ENCODE measurements at regions not wholly inside any gene's neighbourhood (a gene's known extent, or its start where the extent isn't known, plus 50 kb on each side); places are given as distances from the start of the nearest gene placed in this dataset.

DNA sequence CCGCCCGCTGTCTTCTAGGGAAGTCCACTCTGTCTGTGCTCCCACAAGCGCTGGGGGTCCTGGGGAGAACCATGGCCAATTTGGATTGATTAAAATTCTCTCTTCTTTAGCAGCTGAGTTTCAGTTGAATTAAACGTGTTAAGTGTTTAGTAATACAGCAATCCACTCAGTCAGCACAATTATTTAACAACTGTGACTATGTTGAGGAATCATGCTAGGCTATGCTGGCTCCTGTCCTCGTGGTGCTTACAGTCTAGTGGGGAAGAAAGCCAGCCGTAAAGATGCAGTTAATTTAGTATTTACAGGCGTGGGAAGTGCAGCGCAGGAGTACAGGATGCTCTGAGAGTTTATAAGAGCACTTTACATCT lies 88.9 kb upstream of the FOXP4 start:
- H3K4me1 ChIP-seq (ENCODE audit: insufficient read depth, low read length) = 0 out of 2 replicates have a peak, but pooled peaks cover 2% of the 10 kb centered on the region
- H3K4me2 ChIP-seq (ENCODE audit: insufficient read depth, insufficient read length, low read length) = no peak overlapping the region
- no peak overlapping the region for H4K5ac ChIP-seq (ENCODE audit: insufficient read length, low read depth, low read length)
- no peak overlapping the region for H2BK120ac ChIP-seq (ENCODE audit: low read depth, low read length, poor library complexity, severe bottlenecking)
- H3K23me2 ChIP-seq (ENCODE audit: insufficient read length, low read depth, low read length, poor library complexity, severe bottlenecking) = no peaks in the 10 kb centered on the region
- no peaks in the 10 kb centered on the region for H3K79me1 ChIP-seq (ENCODE audit: insufficient read depth, low read depth, low read length, poor library complexity, severe bottlenecking)
- no peak for DNase-seq
- H3K4me3 Mint-ChIP-seq = no peak overlapping the region
- no peak overlapping the region for H2AFZ ChIP-seq (ENCODE audit: low read length)
- H3K79me2 ChIP-seq (ENCODE audit: insufficient read depth, low read length) = no peaks in the 10 kb centered on the region
- no peaks in the 10 kb centered on the region for H3K9me3 Mint-ChIP-seq
- H3K18ac ChIP-seq (ENCODE audit: insufficient read length, low read depth, low read length) = no peak overlapping the region
- no peaks in the 10 kb centered on the region for H4K20me1 ChIP-seq (ENCODE audit: control insufficient read depth, insufficient read depth, insufficient read length)
- no peak overlapping the region for H3K23ac ChIP-seq (ENCODE audit: insufficient read length, low read depth, low read length)
- H3K4ac ChIP-seq (ENCODE audit: low read depth, low read length) = no peak overlapping the region
- no peak overlapping the region for H2AK5ac ChIP-seq (ENCODE audit: insufficient read length, low read length)
- no peak overlapping the region for H3K27ac ChIP-seq (ENCODE audit: insufficient read length, low read depth, low read length)
- H3K9ac ChIP-seq (ENCODE audit: extremely low read depth, insufficient read length, low read length) = no peak overlapping the region
- no peaks in the 10 kb centered on the region for H3K36me3 Mint-ChIP-seq (ENCODE audit: insufficient read depth in 1 of 3, low read depth in 3 of 3)
- H3T11ph ChIP-seq (ENCODE audit: low read length) = no peak overlapping the region
- H3K27me3 Mint-ChIP-seq (ENCODE audit: low read depth) = peaks cover 56% of the 10 kb centered on the region
- peaks cover 25 to 28% of the 10 kb centered on the region in 2 experiments for H3K4me1 Mint-ChIP-seq
- no peak overlapping the region for H3K27ac Mint-ChIP-seq
- no peak overlapping the region for H3K14ac ChIP-seq (ENCODE audit: insufficient read depth, low read length)
- TF ChIP-seq, protein P1, sequence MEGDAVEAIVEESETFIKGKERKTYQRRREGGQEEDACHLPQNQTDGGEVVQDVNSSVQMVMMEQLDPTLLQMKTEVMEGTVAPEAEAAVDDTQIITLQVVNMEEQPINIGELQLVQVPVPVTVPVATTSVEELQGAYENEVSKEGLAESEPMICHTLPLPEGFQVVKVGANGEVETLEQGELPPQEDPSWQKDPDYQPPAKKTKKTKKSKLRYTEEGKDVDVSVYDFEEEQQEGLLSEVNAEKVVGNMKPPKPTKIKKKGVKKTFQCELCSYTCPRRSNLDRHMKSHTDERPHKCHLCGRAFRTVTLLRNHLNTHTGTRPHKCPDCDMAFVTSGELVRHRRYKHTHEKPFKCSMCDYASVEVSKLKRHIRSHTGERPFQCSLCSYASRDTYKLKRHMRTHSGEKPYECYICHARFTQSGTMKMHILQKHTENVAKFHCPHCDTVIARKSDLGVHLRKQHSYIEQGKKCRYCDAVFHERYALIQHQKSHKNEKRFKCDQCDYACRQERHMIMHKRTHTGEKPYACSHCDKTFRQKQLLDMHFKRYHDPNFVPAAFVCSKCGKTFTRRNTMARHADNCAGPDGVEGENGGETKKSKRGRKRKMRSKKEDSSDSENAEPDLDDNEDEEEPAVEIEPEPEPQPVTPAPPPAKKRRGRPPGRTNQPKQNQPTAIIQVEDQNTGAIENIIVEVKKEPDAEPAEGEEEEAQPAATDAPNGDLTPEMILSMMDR (conservative IDR thresholded peaks at IDR 0.05) = no peak
- WGBS (ENCODE audit: extremely low coverage, insufficient read length, low lambda C conversion rate) = no CpG with 5 or more reads among the region's 8 CpGs
- H3K9me3 ChIP-seq (ENCODE audit: control insufficient read depth, low read depth, low read length) = no peaks in the 10 kb centered on the region
- H2BK12ac ChIP-seq (ENCODE audit: insufficient read length, low read depth, low read length) = no peak overlapping the region
- peaks cover 11% of the 10 kb centered on the region; the same call in 1 of the 2 replicates for H3K27me3 ChIP-seq (ENCODE audit: insufficient read depth, low read length)
- H4K91ac ChIP-seq (ENCODE audit: insufficient read length, low read depth, low read length) = no peak overlapping the region
- no peak overlapping the region for H3K56ac ChIP-seq (ENCODE audit: insufficient read length, low read depth, low read length)
- H2BK15ac ChIP-seq (ENCODE audit: low read depth, low read length) = no peak overlapping the region
- H4K8ac ChIP-seq (replicated peaks; ENCODE audit: insufficient read length, low read depth, low read length) = no peak overlapping the region
- no peak overlapping the region for H2BK20ac ChIP-seq (ENCODE audit: low read depth, low read length, poor library complexity, severe bottlenecking)
- H2BK5ac ChIP-seq (ENCODE audit: insufficient read length, low read length) = no peak overlapping the region
